Endothelial cell (in vitro differentiated cells): ENCODE measurements at regions not wholly inside any gene's neighbourhood (a gene's known extent, or its start where the extent isn't known, plus 50 kb on each side); places are given as distances from the start of the nearest gene placed in this dataset.

Experiments used
- DNase-seq: peaks from one replicate; pipeline ENCODE4 v3.0.0; 2021; ENCODE audit warnings: low spot score
- H3K27ac Mint-ChIP-seq: one replicate; pipeline ENCODE4 v1.8.0; 2021; ENCODE audit warnings: mixed read lengths, inconsistent platforms; ENCODE audit not compliant: unreplicated experiment
- H3K27me3 Mint-ChIP-seq: one replicate; pipeline ENCODE4 v1.8.0; 2021; ENCODE audit warnings: mild to moderate bottlenecking, moderate library complexity, mixed read lengths, inconsistent platforms; ENCODE audit not compliant: unreplicated experiment
- H3K36me3 Mint-ChIP-seq: one replicate; pipeline ENCODE4 v1.8.0; 2021; ENCODE audit warnings: mild to moderate bottlenecking, low read depth, mixed read lengths, inconsistent platforms; ENCODE audit not compliant: unreplicated experiment
- H3K4me1 Mint-ChIP-seq: one replicate; pipeline ENCODE4 v1.8.0; 2021; ENCODE audit warnings: mild to moderate bottlenecking, mixed read lengths, inconsistent platforms; ENCODE audit not compliant: unreplicated experiment
- H3K4me3 Mint-ChIP-seq: one replicate; pipeline ENCODE4 v1.8.0; 2021; ENCODE audit warnings: mild to moderate bottlenecking, mixed read lengths, inconsistent platforms; ENCODE audit not compliant: unreplicated experiment
- H3K9me3 Mint-ChIP-seq: one replicate; pipeline ENCODE4 v1.8.0; 2021; ENCODE audit warnings: mixed read lengths, inconsistent platforms; ENCODE audit not compliant: unreplicated experiment
- TF ChIP-seq, protein P1 (sequence below): fragments of 200-600 bp; sonication (generic); IDR thresholded peaks from one replicate; pipeline ENCODE4 v1.5.0; 2021; ENCODE audit warnings: antibody characterized with exemption; ENCODE audit not compliant: unreplicated experiment

GRCh38 chr7:98698976-98699375 lies 81.9 kb downstream of the NPTX2 start:
- no peaks in the 10 kb centered on the region for H3K4me1 Mint-ChIP-seq
- no peaks in the 10 kb centered on the region for H3K9me3 Mint-ChIP-seq
- TF ChIP-seq, protein P1, sequence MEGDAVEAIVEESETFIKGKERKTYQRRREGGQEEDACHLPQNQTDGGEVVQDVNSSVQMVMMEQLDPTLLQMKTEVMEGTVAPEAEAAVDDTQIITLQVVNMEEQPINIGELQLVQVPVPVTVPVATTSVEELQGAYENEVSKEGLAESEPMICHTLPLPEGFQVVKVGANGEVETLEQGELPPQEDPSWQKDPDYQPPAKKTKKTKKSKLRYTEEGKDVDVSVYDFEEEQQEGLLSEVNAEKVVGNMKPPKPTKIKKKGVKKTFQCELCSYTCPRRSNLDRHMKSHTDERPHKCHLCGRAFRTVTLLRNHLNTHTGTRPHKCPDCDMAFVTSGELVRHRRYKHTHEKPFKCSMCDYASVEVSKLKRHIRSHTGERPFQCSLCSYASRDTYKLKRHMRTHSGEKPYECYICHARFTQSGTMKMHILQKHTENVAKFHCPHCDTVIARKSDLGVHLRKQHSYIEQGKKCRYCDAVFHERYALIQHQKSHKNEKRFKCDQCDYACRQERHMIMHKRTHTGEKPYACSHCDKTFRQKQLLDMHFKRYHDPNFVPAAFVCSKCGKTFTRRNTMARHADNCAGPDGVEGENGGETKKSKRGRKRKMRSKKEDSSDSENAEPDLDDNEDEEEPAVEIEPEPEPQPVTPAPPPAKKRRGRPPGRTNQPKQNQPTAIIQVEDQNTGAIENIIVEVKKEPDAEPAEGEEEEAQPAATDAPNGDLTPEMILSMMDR = no peak
- no peaks in the 10 kb centered on the region for H3K36me3 Mint-ChIP-seq
- H3K27ac Mint-ChIP-seq = no peak overlapping the region
- H3K27me3 Mint-ChIP-seq = peaks cover 2% of the 10 kb centered on the region
- no peak overlapping the region for H3K4me3 Mint-ChIP-seq
- no peak for DNase-seq

DNA sequence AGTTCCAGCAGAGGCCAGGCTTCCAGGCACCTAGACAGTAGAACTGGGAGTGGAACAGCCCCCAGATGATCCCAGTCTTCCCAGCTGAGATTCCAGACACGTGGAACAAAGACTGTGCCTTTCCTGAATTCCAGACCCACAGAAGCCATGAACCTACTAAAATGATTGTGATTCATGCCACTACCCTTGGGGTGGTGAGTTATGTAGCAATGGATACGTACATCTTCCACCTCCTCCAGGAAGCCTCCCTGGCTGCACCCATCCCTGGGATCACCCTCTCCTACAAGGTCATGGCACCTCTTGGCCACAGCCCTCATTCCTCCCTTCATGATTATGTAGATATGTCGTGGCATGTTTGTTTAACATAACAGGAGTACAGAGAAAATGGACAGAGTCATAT lies 83.4 kb downstream of the NPTX2 start:
- H3K27ac Mint-ChIP-seq = no peak overlapping the region
- no peak overlapping the region for H3K4me3 Mint-ChIP-seq
- H3K9me3 Mint-ChIP-seq = no peaks in the 10 kb centered on the region
- H3K36me3 Mint-ChIP-seq = no peaks in the 10 kb centered on the region
- H3K4me1 Mint-ChIP-seq = no peaks in the 10 kb centered on the region
- TF ChIP-seq, protein P1 = no peak
- DNase-seq = no peak
- peaks cover 3% of the 10 kb centered on the region for H3K27me3 Mint-ChIP-seq

DNA sequence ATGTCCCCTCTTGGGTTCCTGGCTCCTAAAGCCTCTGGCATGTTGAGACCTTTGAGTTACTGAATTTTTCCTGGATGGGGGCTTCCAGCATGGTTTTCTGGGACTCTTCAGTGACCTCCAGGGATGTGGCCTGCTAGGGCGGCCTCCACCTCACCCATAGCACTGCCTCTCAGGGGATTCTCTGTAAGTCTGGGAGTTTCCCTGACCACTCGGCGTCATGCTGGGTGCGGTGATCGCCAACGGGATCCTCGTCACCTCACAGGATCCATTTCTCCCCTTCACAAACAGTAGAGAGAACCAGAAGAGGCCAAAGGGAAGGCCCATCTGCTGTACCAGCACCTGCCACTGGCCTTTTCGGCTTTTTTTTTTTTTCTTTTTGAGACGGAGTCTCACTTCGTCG lies 84.3 kb downstream of the NPTX2 start:
- Mint-ChIP-seq H3K4me3 (no peak overlapping the region), H3K36me3 (no peaks in the 10 kb centered on the region), H3K9me3 (no peaks in the 10 kb centered on the region), H3K4me1 (no peaks in the 10 kb centered on the region), H3K27me3 (peaks cover 6% of the 10 kb centered on the region), H3K27ac (no peak overlapping the region)
- TF ChIP-seq, protein P1 = no peak
- DNase-seq = no peak

DNA sequence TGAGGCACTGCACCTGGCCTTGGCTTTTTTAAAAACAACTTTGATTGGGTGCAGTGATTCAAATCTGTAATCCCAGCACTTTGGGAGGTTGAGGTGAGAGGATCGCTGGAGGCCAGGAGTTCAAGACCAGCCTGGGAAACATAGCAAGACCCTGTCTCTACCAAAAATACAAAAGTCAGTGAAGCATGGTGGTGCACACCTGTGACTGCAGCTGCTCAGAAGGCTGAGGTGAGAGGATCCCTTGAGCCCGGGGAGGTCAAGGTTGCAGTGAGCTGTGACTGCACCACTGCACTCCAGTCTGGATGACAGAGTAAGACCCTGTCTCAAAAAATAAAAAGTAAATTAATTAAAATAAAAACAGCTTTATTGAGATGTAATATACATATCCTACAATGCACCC lies 84.9 kb downstream of the NPTX2 start:
- Mint-ChIP-seq H3K36me3 (no peaks in the 10 kb centered on the region), H3K27me3 (peaks cover 6% of the 10 kb centered on the region), H3K4me3 (no peak overlapping the region), H3K9me3 (no peaks in the 10 kb centered on the region), H3K27ac (no peak overlapping the region), H3K4me1 (no peaks in the 10 kb centered on the region)
- no peak for DNase-seq
- TF ChIP-seq, protein P1 = no peak

- TF ChIP-seq, protein P1 = no peak
- no peaks in the 10 kb centered on the region for H3K36me3 Mint-ChIP-seq
- no peak overlapping the region for H3K4me3 Mint-ChIP-seq
- H3K27me3 Mint-ChIP-seq = peaks cover 7% of the 10 kb centered on the region
- H3K4me1 Mint-ChIP-seq = no peaks in the 10 kb centered on the region
- no peaks in the 10 kb centered on the region for H3K9me3 Mint-ChIP-seq
- no peak overlapping the region for H3K27ac Mint-ChIP-seq
- no peak for DNase-seq
Observed at GRCh38 chr7:98703916-98704315, 86.8 kb downstream of the NPTX2 start.
